GM18505 (cell line): ENCODE measurements at regions not wholly inside any gene's neighbourhood (a gene's known extent, or its start where the extent isn't known, plus 50 kb on each side); places are given as distances from the start of the nearest gene placed in this dataset.
"Not testable (repeated sequence)": the region's sequence is repeated elsewhere in the genome, so short reads cannot be mapped to it uniquely, and the experiment has no call there.

Experiments used
- ATAC-seq: cut with Tn5 transposase; IDR thresholded peaks from one replicate; pipeline ENCODE4 v1.9.1; 2021; ENCODE audit not compliant: unreplicated experiment
- POLR2A ChIP-seq: IDR thresholded peaks from 4 replicates; pipeline ENCODE4 v1.6.1; 2011; ENCODE audit warnings: borderline replicate concordance; ENCODE audit not compliant: insufficient read depth, insufficient read length; ENCODE audit errors: extremely low read depth

DNA sequence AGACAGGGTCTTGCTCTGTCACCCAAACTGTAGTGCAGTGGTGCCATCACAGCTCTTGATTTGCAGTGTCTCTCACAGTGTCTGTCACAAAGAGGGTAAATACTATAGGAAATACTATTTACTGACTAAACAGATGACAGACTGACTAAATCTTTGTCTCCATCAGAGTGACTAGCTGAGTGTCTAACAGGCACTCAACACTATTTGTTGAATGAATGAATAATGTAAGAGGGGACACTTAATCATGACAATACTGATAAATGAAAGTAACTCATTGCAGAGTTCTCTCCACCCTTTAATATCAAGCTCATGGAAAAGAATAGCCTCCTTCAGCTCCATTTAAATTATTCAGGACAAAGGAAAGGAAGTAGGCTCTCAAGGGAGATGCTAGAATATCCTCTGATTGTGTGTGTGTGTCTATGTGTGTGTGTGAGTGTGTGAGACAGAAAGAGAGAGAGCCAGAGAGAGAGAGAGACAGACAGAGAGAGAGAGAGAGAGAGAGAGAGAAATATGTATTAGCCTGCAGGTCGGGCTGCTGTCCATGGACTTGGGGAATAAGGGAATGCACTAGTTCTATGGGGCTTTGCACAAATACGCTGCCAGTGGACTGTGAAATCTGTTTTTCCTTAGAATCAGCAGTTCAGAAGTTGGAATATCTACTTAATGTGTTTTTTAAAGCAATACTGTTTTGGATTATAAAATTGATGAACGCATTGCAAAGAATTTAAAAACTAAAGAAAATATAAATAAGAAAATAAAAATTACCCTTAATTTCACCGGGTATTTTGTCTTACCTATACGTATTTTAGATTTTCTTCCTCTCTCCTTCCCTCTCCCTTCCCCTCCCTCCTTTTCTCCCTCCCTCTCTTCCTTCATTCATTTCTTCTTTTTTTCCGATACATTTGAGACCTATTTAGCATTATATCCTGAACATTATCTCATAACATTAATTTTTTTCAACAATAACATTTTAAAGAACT is 132.9 kb upstream of the LRIG1 start:
- no peak for ATAC-seq
- TF ChIP-seq POLR2A: no peak

DNA sequence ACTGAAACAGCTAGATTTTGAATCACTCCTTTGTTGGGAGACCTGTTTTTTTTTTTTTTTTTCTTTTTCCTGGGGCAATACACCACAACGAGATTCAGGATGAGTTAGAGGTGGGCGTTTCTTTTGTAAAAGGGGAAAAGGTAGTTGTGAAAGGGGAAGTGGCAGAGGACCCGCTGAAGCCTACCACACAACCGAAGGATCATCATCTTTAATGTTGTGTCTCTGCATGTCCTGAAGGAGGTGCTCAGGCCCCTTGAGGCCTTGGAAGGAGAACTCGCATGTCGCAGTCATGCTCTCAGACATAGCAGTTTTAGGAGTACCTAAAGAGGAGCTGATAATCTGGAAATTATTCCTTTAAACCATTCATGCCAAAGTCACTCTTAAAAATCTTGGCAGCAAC is 137.9 kb upstream of the LRIG1 start:
- no peak for ATAC-seq
- TF ChIP-seq POLR2A: no peak

DNA sequence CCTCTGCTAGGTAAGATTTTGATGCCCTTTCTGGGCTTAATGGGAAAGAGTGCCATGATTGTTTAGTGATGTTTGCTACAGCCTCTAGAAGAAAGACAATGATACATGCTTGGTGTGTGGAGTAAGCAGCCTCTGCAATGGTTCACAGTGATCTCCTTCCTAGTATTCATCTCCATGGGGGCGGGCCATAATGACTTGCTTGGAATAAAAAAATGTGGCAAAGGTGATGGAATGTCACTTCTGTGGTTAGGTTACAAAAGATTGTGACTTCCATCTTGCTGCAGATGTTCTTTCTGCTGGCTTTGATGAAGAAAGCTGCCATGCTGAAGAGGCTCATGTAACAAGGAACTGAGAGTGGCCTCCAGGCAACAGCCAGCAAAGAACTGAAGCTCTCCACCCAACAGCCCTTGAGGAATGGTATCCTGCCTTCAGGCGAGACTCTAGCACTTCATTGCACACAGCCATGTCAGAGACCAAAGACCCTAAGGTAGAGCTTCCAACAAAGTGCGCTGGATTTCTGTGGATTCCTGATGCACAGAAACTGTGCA is 139.1 kb upstream of the LRIG1 start:
- no peak for ATAC-seq
- TF ChIP-seq POLR2A: no peak

DNA sequence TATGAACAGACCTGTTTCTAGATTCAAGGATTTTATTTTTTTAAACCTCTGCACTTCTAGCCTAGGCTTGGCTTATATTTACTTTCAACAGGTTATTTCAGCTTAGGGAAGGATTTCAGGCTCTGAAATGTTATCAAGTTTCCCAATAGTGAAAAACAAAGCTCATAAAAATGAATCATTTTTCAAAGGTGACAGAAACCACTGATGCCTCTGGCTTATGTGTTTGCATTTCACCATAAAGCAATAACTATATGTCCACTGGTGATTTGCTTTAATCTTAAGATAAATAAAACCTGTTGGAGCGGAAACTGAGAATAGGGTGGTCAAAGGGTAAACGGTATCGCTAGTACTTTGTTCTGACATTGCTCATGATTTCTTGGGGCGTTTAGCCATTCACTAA is 141.2 kb upstream of the LRIG1 start:
- TF ChIP-seq POLR2A: no peak
- ATAC-seq: no peak

DNA sequence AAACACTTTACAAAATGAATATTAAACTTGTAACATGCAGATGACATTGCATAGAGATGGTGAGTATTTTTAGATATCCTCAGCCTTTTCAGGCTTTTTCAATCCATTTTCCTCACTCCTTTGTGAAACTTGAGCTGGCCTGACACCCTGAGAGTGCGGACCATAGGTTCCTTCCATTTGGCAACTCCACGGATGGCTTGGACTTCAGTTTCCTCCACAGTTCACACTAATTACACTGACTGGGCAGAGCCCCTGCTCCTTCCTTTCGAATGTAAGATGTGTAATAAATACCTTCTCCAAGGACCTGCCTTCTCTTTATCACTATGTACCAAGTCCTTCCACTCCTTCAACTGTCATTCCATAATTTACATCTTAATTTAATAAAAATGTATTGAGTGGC is 141.7 kb upstream of the LRIG1 start:
- no peak for TF ChIP-seq POLR2A
- no peak for ATAC-seq

DNA sequence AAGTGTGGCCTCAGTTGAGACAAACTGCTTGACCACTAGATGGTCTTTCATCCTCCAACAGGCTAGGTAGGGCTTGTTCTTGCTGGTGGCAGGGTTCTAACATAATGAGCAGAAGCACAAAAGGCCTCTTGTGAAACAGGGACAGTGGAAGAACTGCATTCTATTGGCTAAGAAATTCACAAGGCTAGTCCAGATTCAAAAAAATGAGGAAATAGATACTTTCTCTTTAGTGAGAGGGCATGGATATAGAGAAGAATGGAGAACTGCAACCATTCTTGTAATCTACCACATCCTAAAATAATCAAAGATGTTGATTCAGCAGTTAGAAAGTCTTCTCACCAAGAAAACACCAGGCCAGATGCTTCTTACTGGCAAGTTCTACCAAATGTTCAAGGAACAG is 143.7 kb upstream of the LRIG1 start:
- no peak for ATAC-seq
- TF ChIP-seq POLR2A: no peak

DNA sequence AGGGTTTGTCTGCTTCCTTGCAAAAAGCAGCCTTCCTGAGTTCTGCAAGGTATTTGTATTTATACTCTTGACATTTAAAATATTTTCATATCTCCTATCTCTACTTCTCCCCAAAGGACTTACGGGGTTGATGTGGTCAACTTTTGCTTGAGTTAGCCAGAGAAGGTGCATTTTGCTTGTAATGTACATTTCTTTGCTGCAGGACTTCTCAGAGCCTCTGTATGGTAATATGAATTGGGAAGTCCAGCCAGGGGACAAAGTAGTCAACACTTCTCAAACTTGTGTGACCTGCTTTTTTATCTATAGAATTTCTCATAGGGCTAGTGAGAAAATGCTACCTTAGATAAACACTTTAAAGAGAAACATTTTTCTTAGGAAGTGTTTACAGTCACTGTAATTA is 148.2 kb upstream of the LRIG1 start:
- no peak for ATAC-seq
- no peak for TF ChIP-seq POLR2A

DNA sequence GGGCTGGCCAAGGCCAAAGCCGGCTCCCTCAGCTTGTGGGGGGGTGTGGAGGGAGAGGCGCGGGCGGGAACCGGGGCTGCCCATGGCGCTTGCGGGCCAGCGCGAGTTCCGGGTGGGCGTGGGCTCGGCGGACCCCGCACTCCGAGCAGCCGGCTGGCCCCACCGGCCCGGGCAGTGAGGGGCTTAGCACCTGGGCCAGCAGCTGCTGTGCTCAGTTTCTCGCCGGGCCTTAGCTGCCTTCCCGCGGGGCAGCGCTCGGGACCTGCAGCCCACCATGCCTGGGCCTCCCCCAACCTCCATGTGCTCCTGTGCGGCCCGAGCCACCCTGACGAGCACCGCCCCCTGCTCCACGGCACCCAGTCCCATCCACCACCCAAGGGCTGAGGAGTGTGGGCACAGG is 150.7 kb upstream of the LRIG1 start:
- ATAC-seq: not testable (repeated sequence)

DNA sequence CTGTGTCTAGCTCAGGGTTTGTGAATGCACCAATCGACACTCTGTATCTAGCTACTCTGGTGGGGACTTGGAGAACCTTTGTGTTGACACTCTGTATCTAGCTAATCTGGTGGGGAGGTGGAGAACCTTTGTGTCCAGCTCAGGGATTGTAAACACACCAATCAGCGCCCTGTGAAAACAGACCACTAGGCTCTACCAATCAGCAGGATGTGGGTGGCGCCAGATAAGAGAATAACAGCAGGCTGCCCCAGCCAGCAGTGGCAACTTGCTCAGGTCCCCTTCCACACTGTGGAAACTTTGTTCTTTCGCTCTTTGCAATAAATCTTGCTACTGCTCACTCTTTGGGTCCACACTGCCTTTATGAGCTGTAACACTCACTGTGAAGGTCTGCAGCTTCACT is 151.3 kb upstream of the LRIG1 start:
- not testable (repeated sequence) for ATAC-seq

DNA sequence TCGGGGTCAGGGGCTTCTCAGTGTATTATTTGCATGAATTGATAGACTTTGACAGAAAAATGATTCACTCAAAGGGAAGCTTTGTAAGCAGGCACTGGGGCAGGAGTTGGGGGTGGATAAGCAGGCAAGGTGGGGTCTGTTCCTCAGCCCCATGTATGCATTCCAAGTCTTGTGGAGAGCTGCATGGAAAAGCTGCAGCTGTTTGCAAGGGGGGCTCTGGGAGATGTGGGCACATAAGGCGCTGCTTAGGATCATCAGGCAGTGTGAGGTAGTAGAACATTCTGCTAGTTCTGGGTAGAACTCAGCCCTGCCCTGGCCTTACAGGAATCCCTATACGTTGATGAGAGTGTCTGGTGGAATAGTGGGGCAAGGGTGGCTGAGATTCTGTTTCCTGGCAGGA is 154.2 kb upstream of the LRIG1 start:
- no peak for TF ChIP-seq POLR2A
- ATAC-seq: no peak

DNA sequence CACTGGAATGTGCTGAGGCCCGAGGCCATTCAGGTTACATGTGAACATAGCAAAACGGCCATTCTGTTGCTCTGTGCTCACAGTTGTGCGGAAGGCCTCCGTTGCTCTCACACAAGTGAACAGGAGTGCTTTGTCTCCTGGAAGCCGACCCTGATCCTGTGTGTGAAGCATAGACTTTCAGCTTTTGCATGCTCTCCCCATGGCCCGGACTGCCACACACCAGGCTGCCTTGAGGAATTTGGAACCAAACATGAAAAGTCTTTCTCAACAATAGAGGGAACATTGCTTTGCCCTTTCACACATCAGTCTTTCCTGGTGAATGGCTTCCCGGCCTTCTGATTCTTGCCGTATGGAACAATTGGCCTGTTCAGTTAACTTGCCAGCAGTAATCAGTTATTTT is 154.8 kb upstream of the LRIG1 start:
- no peak for ATAC-seq
- no peak for TF ChIP-seq POLR2A

DNA sequence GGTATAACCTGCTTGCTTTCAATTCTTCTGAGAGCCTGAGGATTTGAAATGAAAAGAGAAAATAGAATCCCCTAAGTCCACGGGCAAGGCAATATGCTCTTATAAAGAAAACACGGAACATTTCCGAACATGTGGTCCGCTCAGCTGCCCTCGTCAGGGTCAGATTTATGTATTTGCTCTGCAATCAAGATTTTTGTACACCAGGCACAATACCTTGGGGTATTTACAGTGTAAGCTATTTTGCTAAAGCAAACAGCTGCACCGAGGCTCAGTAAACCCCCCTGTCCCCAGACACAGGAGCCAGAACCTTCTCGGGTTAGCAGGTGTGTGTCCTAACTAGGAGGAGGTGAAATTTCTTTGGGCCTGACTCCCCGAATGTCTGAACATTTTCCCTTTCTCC is 155.8 kb upstream of the LRIG1 start:
- no peak for ATAC-seq

DNA sequence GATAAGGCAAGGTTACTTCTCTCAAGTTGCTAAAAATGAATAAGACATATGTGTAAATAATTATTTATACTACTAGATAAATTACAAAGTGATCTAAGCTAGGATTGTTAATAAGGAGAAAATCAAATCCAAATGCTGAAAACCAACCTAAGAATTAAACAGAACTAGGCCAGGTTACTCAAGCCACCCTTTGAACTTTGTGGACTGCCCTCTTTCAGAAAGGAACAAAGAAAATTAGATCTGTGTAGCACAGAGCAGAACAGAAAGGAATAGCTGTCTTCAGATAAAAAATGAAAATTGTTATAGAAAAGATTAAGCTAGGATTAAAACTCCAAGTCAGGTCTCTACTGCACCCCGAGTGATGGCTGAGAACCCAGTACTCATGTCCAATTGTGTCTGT is 158.2 kb upstream of the LRIG1 start:
- ATAC-seq: no peak
- no peak for TF ChIP-seq POLR2A

More for the DNA sequence above, 155.8 kb upstream of the LRIG1 start:
- TF ChIP-seq POLR2A: no peak

DNA sequence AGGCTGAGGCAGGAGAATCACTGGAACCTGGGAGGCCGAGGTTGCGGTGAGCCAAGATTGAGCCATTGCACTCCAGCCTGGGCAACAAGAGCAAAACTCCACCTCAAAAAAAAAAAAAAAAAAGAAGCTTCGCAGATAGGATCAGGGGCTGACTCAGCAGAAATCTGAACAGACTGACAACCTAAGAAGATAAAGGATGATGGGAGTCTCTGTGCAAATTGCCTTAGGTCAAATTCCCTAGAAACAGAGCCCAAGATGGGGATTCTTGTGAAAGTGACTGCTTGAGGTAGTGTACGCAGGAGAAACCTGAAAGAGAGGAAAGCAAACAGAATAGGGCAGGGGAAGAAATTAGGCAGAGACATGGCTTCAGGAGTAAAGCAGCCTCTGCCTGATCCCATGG is 160.8 kb upstream of the LRIG1 start:
- ATAC-seq: no peak
- no peak for TF ChIP-seq POLR2A
